BE2C (cell line): ENCODE measurements at regions not wholly inside any gene's neighbourhood (a gene's known extent, or its start where the extent isn't known, plus 50 kb on each side); places are given as distances from the start of the nearest gene placed in this dataset.

Experiments
- DNase-seq: peaks from one replicate; pipeline ENCODE4 v3.0.0-alpha.2; 2020
- H3K27me3 ChIP-seq: fragments of 250-450 bp; sonication (Bioruptor Pico); 2 replicates; pipeline ENCODE4 v1.5.1; 2020; ENCODE audit warnings: mild to moderate bottlenecking
- H3K36me3 ChIP-seq: fragments of 250-450 bp; sonication (Bioruptor Pico); 2 replicates; pipeline ENCODE4 v1.5.1; 2020; ENCODE audit warnings: mild to moderate bottlenecking
- H3K4me1 ChIP-seq: fragments of 250-450 bp; sonication (Bioruptor Pico); 2 replicates; pipeline ENCODE4 v1.5.1; 2020
- H3K4me3 ChIP-seq: 2 replicates; pipeline ENCODE4 v1.5.1; 2011; ENCODE audit warnings: low read depth, low read length
- H3K9me3 ChIP-seq: fragments of 250-450 bp; sonication (Bioruptor Pico); 2 replicates; pipeline ENCODE4 v1.5.1; 2020
- TF ChIP-seq, protein P1 (sequence below): IDR thresholded peaks from 2 replicates; pipeline ENCODE4 v1.5.1; 2012; ENCODE audit warnings: mild to moderate bottlenecking, low read depth, low read length

DNA sequence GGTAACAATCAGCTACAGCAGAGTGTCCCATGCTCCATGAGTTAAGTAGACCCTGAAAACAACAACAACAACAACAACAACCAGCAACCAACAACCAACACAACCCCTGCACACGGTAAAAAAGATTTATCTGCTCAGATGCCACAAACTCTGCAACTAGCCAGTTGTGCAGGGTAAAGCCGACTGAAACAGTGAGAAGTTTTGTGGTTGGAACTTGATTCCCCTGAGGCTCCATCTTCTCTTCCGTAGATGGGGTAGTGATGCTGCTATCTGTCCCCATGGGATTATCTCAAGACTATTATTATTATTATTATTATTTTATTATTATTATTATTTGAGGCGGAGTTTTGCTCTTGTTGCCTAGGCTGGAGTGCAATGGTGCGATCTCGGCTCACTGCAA lies 50.6 kb upstream of the RAPGEF2 start:
- H3K4me3 ChIP-seq, result no peak overlapping the region
- no peaks in the 10 kb centered on the region for H3K9me3 ChIP-seq
- TF ChIP-seq, protein P1, sequence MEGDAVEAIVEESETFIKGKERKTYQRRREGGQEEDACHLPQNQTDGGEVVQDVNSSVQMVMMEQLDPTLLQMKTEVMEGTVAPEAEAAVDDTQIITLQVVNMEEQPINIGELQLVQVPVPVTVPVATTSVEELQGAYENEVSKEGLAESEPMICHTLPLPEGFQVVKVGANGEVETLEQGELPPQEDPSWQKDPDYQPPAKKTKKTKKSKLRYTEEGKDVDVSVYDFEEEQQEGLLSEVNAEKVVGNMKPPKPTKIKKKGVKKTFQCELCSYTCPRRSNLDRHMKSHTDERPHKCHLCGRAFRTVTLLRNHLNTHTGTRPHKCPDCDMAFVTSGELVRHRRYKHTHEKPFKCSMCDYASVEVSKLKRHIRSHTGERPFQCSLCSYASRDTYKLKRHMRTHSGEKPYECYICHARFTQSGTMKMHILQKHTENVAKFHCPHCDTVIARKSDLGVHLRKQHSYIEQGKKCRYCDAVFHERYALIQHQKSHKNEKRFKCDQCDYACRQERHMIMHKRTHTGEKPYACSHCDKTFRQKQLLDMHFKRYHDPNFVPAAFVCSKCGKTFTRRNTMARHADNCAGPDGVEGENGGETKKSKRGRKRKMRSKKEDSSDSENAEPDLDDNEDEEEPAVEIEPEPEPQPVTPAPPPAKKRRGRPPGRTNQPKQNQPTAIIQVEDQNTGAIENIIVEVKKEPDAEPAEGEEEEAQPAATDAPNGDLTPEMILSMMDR, result no peak
- no peaks in the 10 kb centered on the region; the same call in none of the 2 replicates for H3K4me1 ChIP-seq
- DNase-seq, result no peak
- H3K36me3 ChIP-seq, result no peaks in the 10 kb centered on the region
- no peaks in the 10 kb centered on the region for H3K27me3 ChIP-seq
